ENCODE measurements at regions not wholly inside any gene's neighbourhood (a gene's known extent, or its start where the extent isn't known, plus 50 kb on each side); places are given as distances from the start of the nearest gene placed in this dataset.

DNA sequence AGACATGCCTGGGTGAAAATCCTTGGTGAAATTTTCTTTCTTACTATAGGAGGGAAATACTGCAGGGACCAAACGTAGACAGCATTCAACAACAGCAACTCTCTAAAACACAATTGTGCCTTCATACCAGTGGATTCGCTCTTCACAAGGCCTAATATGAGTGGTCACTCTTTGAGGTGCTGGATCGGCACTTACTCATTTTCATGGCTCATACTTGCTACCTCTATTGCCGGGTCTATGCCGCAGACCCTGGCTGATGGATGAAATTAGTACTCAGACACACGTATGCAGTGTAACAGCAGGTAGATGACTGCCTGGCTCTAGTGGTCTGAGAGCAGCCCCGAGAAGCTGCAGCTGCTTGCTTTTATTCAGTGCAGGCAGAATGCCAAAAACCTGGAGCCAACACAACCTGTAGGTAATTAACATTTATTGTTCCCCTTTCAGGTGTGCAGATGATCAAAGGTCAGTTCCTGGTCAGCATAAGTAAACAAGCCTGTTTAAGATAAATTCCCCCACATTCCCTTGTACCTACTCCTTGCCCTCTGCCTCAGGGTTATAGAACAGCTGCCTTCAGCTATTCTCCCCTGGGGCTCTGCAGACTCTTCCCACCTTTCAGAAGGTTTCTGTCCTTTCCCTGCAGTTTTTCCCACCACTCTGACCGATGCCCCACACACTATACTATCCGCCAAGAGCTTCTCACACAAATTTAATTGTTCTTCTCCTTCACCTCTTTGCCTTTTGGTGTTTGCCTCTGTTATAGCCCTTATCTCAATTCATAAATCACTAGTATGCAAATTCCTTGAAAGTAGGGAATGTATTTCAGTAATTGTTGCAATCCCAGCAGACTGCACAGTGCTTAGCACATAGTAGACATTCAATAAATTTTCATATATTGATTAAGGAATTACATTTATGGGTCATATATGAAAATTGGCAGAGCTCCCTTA is 210.0 kb downstream of the SPANXN3 start:
- Mint-ChIP-seq H3K27me3 (no peaks in the 10 kb centered on the region), H3K36me3 (no peaks in the 10 kb centered on the region), H3K4me1 (ENCODE audit: unreplicated experiment) (no peaks in the 10 kb centered on the region), H3K4me3 (no peak overlapping the region), H3K27ac (no peak overlapping the region), H3K9me3 (no peaks in the 10 kb centered on the region)
- TF ChIP-seq, protein P1, sequence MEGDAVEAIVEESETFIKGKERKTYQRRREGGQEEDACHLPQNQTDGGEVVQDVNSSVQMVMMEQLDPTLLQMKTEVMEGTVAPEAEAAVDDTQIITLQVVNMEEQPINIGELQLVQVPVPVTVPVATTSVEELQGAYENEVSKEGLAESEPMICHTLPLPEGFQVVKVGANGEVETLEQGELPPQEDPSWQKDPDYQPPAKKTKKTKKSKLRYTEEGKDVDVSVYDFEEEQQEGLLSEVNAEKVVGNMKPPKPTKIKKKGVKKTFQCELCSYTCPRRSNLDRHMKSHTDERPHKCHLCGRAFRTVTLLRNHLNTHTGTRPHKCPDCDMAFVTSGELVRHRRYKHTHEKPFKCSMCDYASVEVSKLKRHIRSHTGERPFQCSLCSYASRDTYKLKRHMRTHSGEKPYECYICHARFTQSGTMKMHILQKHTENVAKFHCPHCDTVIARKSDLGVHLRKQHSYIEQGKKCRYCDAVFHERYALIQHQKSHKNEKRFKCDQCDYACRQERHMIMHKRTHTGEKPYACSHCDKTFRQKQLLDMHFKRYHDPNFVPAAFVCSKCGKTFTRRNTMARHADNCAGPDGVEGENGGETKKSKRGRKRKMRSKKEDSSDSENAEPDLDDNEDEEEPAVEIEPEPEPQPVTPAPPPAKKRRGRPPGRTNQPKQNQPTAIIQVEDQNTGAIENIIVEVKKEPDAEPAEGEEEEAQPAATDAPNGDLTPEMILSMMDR (conservative IDR thresholded peaks at IDR 0.05), result no peak
- no peak for DNase-seq (ENCODE audit: extremely low spot score, unreplicated experiment)

DNA sequence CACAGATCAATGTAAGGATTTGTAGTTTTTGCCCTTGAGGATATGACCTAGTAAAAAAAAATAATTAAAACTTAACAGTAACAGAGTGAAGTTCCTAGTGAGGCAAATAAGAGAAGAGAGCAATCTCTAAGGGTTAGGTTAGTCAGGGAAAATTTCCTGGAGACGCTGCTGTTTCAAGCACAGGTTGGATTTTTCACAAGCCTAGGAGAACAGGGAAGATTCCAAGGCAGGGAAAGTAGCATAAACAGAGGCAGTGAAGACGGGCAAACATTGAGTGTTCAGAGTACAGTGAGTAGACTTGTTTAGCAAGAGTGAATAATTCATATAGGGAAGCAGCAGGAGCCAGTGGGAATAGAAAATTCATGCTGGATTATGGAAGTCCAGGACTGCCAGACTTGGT is 212.8 kb downstream of the SPANXN3 start:
- no peak overlapping the region for H3K27ac Mint-ChIP-seq
- no peaks in the 10 kb centered on the region for H3K9me3 Mint-ChIP-seq
- no peaks in the 10 kb centered on the region for H3K4me1 Mint-ChIP-seq (ENCODE audit: unreplicated experiment)
- TF ChIP-seq, protein P1 (conservative IDR thresholded peaks at IDR 0.05), result no peak
- no peaks in the 10 kb centered on the region for H3K36me3 Mint-ChIP-seq
- no peak for DNase-seq (ENCODE audit: extremely low spot score, unreplicated experiment)
- no peak overlapping the region for H3K4me3 Mint-ChIP-seq
- H3K27me3 Mint-ChIP-seq, result no peaks in the 10 kb centered on the region

DNA sequence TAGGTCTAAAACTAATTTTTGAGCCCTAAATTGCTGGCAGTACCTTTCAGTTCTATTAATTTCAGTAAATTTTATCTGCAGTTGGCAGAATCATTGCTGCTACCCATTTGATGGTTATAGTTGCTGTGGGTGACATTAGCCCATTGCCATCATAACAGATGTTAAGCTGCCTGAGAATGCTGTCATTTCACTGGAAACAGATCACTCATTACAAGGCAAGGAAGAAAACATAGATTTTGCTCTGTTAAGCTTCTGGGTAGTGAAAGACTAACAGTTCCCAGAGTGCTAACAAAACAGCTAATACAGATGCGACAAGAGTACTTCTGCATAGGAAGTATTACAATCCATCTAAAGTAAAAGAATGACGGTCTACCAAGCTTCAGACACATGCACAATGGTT is 213.2 kb downstream of the SPANXN3 start:
- H3K4me1 Mint-ChIP-seq (ENCODE audit: unreplicated experiment), result no peaks in the 10 kb centered on the region
- TF ChIP-seq, protein P1 (conservative IDR thresholded peaks at IDR 0.05), result no peak
- no peaks in the 10 kb centered on the region for H3K9me3 Mint-ChIP-seq
- H3K36me3 Mint-ChIP-seq, result no peaks in the 10 kb centered on the region
- H3K27me3 Mint-ChIP-seq, result no peaks in the 10 kb centered on the region
- H3K4me3 Mint-ChIP-seq, result no peak overlapping the region
- no peak overlapping the region for H3K27ac Mint-ChIP-seq
- no peak for DNase-seq (ENCODE audit: extremely low spot score, unreplicated experiment)

DNA sequence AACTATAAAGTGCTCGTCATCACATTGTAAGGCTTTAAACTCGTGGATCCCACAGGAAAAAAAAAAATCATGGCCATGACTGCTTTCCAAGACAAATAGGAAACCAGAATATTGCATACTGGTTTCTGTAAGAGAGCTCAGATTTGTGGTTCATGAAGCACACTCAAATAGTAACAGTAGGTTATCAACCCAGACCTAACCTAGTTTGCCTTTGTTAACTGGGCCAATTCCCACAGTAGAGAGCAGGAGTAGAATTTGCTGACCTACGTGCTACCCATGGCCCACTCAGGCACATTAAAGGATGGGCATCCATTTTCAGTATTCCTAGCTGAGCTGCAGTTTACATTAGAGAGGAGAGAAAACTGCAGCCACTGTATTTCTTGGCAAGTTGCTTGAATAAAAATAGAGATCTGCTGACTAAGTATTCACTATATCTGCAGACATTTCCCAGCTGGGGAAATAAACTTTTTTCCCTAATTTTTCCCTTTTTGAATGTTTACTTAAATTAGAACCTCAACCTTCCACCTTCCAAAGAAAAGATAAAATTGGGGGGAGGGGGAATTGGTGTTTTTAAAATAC is 218.5 kb downstream of the SPANXN3 start:
- no peak overlapping the region for H3K27ac Mint-ChIP-seq
- H3K36me3 Mint-ChIP-seq, result no peaks in the 10 kb centered on the region
- TF ChIP-seq, protein P1 (conservative IDR thresholded peaks at IDR 0.05), result no peak
- H3K4me1 Mint-ChIP-seq (ENCODE audit: unreplicated experiment), result no peaks in the 10 kb centered on the region
- H3K9me3 Mint-ChIP-seq, result no peaks in the 10 kb centered on the region
- no peaks in the 10 kb centered on the region for H3K27me3 Mint-ChIP-seq
- H3K4me3 Mint-ChIP-seq, result no peak overlapping the region
- DNase-seq (ENCODE audit: extremely low spot score, unreplicated experiment), result no peak

DNA sequence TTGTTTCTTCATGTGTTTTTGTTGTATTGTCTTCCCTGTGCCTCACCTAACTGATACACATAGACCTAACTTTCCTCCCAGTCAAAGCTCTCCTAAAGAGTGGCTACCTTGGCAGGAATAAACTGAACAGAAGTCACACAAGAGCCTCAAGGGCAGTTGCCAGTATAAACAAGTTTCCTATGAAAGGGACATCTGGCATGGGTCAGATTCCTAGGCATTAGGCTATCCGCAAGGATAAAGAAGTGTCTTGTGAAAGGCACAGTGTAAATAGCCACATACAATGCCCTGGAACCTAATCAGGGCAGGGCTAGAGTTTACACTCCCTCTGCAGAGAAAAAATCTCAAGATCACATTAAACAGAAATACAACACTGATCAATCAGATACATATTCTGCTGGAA is 220.8 kb downstream of the SPANXN3 start:
- Mint-ChIP-seq H3K27me3 (no peaks in the 10 kb centered on the region), H3K9me3 (no peaks in the 10 kb centered on the region), H3K4me3 (no peak overlapping the region), H3K4me1 (ENCODE audit: unreplicated experiment) (no peaks in the 10 kb centered on the region), H3K27ac (no peak overlapping the region), H3K36me3 (no peaks in the 10 kb centered on the region)
- TF ChIP-seq, protein P1 (conservative IDR thresholded peaks at IDR 0.05), result no peak
- no peak for DNase-seq (ENCODE audit: extremely low spot score, unreplicated experiment)
